Panc1 (cell line): ENCODE measurements at regions not wholly inside any gene's neighbourhood (a gene's known extent, or its start where the extent isn't known, plus 50 kb on each side); places are given as distances from the start of the nearest gene placed in this dataset.
A peak's percentile ranks its signal among the peaks of the same experiment; 100 is the strongest.

Experiments used
- ATAC-seq: fragments of 200-7000 bp; cut with Tn5 transposase; 2 replicates; pipeline ENCODE4 v1.9.1; 2020; ENCODE audit warnings: mild to moderate bottlenecking, moderate library complexity
- BruUV-seq: library from RNA; stranded (reverse); fragments of 400-500 nt; replicated peaks from 2 replicates; lab custom pipeline; 2021; lab: Mats Ljungman, UMichigan
- CTCF ChIA-PET: fragments of 300-600 bp; sonication (Branson Sonifier 250); formaldehyde crosslinking; loops from one replicate; lab custom pipeline; 2022; ENCODE audit warnings: antibody characterized with exemption; lab: Charles Lee
- POLR2A ChIA-PET: fragments of 300-600 bp; sonication (Branson Sonifier 250); formaldehyde crosslinking; loops from one replicate; lab custom pipeline; 2022; ENCODE audit warnings: antibody characterized with exemption; lab: Charles Lee
- DNase-seq: peaks from one replicate; pipeline ENCODE4 v3.0.0-alpha.2; 2010; ENCODE audit warnings: low read depth, low spot score
- H3K27ac ChIP-seq: 2 replicates; pipeline ENCODE4 v1.5.1; 2011; ENCODE audit warnings: mild to moderate bottlenecking, low read length, inconsistent platforms
- H3K27me3 ChIP-seq: fragments of 200-500 bp; sonication (Bioruptor generic); 2 replicates; pipeline ENCODE4 v1.6.0; 2014; ENCODE audit warnings: low read length, inconsistent platforms; ENCODE audit not compliant: control insufficient read depth, insufficient read depth
- H3K36me3 ChIP-seq: fragments of 200-500 bp; sonication (Bioruptor generic); 2 replicates; pipeline ENCODE4 v1.5.1; 2014; ENCODE audit warnings: inconsistent platforms, mild to moderate bottlenecking, low read length, moderate library complexity; ENCODE audit not compliant: control insufficient read depth, insufficient read depth
- H3K4me1 ChIP-seq: 2 replicates; pipeline ENCODE4 v1.5.1; 2011; ENCODE audit warnings: inconsistent platforms, mild to moderate bottlenecking, low read length, moderate library complexity; ENCODE audit not compliant: control insufficient read depth, insufficient read depth
- H3K4me3 ChIP-seq, 2 experiments: 2 replicates each; pipeline ENCODE4 v1.5.1; 2011 to 2012; ENCODE audit warnings: low read depth in 2 of 2, low read length in 2 of 2, mild to moderate bottlenecking in 2 of 2, inconsistent platforms in 1 of 2, moderate library complexity in 1 of 2
- H3K9me3 ChIP-seq: fragments of 200-500 bp; sonication (Bioruptor generic); 2 replicates; pipeline ENCODE4 v1.5.1; 2014; ENCODE audit warnings: low read depth, mild to moderate bottlenecking, inconsistent platforms, low read length, moderate library complexity; ENCODE audit not compliant: control insufficient read depth, insufficient read depth
- CTCF ChIP-seq: fragments of 450-650 bp; IDR thresholded peaks from 2 replicates; pipeline ENCODE4 v1.5.1; 2017; ENCODE audit warnings: mild to moderate bottlenecking
- POLR2AphosphoS5 ChIP-seq: IDR thresholded peaks from 2 replicates; pipeline ENCODE4 v1.6.1; 2012; ENCODE audit warnings: mild to moderate bottlenecking, low read depth, low read length, moderate library complexity
- SIN3A ChIP-seq: IDR thresholded peaks from 2 replicates; pipeline ENCODE4 v1.6.1; 2012; ENCODE audit warnings: low read depth, mild to moderate bottlenecking, low read length, moderate library complexity, borderline replicate concordance; ENCODE audit not compliant: insufficient read depth
- TCF7L2 ChIP-seq: IDR thresholded peaks from 2 replicates; pipeline ENCODE4 v1.6.1; 2011; ENCODE audit warnings: mild to moderate bottlenecking, low read depth, low read length, inconsistent platforms
- in situ Hi-C: cut with HindIII; loops from 2 replicates; pipeline ENCODE4 v1.10.0; 2016; ENCODE audit warnings: low sequenced_read_pairs, low pct_unique_long_range_greater_than_20kb
- intact Hi-C: fragments of 100-400 bp; cut with micrococcal nuclease; formaldehyde crosslinking; loops from one replicate; pipeline ENCODE4 v1.10.0; 2022; ENCODE audit not compliant: unreplicated experiment
- TF ChIP-seq, protein P1 (sequence below), 2 experiments: IDR thresholded peaks; 2 replicates each; pipeline ENCODE4 v1.6.1; 2011 to 2012; ENCODE audit warnings: low read depth in 2 of 2, control low read depth in 1 of 2, low read length in 1 of 2, mild to moderate bottlenecking in 1 of 2, moderate library complexity in 1 of 2; ENCODE audit not compliant: insufficient read depth in 1 of 2

DNA sequence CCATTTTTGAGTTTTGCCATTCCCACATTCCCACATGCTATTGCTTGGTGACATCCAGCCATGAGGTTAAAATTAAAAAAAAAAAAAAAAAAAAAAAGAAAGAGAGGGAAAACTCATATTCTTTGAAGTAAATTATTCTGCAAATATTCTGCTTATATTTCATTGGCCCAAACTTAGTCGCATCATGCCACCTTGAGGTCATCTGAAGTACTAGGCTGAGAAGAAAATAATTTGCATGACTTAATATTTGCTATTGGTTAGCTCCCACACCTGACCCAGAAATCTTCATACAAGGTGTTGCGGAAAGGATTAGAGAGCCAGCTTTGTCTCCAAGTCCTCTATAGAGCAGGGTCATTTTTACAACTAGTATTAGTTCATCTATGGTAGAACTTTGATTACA is 2206.0 kb downstream of the MRPL39 start:
- Histone ChIP-seq H3K36me3 (no peaks in the 10 kb centered on the region), H3K9me3 (no peaks in the 10 kb centered on the region), H3K4me3 (no peak overlapping the region), H3K4me1 (no peaks in the 10 kb centered on the region), H3K27me3 (no peaks in the 10 kb centered on the region), H3K27ac (no peak overlapping the region)
- TF ChIP-seq SIN3A (no peak), CTCF (peak; percentile 22; the same call in 1 of the 2 replicates), POLR2AphosphoS5 (no peak), TCF7L2 (no peak)
- TF ChIP-seq, protein P1, sequence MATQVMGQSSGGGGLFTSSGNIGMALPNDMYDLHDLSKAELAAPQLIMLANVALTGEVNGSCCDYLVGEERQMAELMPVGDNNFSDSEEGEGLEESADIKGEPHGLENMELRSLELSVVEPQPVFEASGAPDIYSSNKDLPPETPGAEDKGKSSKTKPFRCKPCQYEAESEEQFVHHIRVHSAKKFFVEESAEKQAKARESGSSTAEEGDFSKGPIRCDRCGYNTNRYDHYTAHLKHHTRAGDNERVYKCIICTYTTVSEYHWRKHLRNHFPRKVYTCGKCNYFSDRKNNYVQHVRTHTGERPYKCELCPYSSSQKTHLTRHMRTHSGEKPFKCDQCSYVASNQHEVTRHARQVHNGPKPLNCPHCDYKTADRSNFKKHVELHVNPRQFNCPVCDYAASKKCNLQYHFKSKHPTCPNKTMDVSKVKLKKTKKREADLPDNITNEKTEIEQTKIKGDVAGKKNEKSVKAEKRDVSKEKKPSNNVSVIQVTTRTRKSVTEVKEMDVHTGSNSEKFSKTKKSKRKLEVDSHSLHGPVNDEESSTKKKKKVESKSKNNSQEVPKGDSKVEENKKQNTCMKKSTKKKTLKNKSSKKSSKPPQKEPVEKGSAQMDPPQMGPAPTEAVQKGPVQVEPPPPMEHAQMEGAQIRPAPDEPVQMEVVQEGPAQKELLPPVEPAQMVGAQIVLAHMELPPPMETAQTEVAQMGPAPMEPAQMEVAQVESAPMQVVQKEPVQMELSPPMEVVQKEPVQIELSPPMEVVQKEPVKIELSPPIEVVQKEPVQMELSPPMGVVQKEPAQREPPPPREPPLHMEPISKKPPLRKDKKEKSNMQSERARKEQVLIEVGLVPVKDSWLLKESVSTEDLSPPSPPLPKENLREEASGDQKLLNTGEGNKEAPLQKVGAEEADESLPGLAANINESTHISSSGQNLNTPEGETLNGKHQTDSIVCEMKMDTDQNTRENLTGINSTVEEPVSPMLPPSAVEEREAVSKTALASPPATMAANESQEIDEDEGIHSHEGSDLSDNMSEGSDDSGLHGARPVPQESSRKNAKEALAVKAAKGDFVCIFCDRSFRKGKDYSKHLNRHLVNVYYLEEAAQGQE (IDR thresholded peaks at IDR 0.05; ENCODE audit: insufficient read depth in 1 of 2, low read depth in 2 of 2, low read length in 1 of 2), result no peak
- no TSS peak for BruUV-seq
- in situ Hi-C loops (no loop called here), intact Hi-C loops (no loop called here)
- POLR2A ChIA-PET, result no interaction called here
- no peak for ATAC-seq
- DNase-seq, result peak; percentile 2
- CTCF ChIA-PET, result no interaction called here

DNA sequence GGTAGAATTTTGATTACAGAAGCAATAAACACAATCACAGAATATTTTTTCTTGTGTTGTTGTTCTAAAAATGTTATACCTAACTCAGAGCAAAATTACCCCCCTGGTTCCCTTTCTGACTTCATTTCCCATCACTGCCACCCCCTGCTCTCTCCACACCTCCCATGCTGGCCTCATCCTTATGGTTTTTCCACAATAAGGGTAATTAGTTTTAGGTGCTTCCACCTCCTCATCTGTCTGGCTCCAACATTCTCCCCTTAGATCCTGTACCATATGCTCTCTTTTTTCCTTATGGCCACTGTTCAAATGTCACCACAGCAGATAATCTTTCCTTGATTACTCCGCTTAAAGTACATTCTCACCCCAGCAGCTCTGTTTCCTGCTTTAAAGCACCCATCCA is 2208.6 kb downstream of the MRPL39 start:
- ChIA-PET POLR2A (no interaction called here), CTCF (no interaction called here)
- in situ Hi-C loops, result no loop called here
- intact Hi-C loops, result loop anchor here (10.0 kb wide), 1 partner anchor 604 kb away; no protein-coding TSS in a partner anchor
- no peak overlapping the region for H3K27ac ChIP-seq
- no TSS peak for BruUV-seq
- no peaks in the 10 kb centered on the region for H3K27me3 ChIP-seq
- TF ChIP-seq POLR2AphosphoS5, result no peak
- TF ChIP-seq CTCF, result no peak
- TF ChIP-seq SIN3A, result no peak
- TF ChIP-seq TCF7L2, result no peak
- TF ChIP-seq, protein P1 (IDR thresholded peaks at IDR 0.05; ENCODE audit: insufficient read depth in 1 of 2, low read depth in 2 of 2, low read length in 1 of 2), result no peak
- no peaks in the 10 kb centered on the region for H3K4me1 ChIP-seq
- H3K9me3 ChIP-seq, result no peaks in the 10 kb centered on the region
- ATAC-seq (no peak), DNase-seq (no peak)
- H3K36me3 ChIP-seq, result no peaks in the 10 kb centered on the region
- H3K4me3 ChIP-seq, result no peak overlapping the region
